CD4-positive, alpha-beta T cell treated with Interleukin-17A for 1 hour (primary cell): ENCODE measurements at regions not wholly inside any gene's neighbourhood (a gene's known extent, or its start where the extent isn't known, plus 50 kb on each side); places are given as distances from the start of the nearest gene placed in this dataset.

Experiments
- DNase-seq: peaks from one replicate; pipeline ENCODE4 v3.0.0-alpha.2; 2020

- no peak for DNase-seq
These were observed 50.8 kb upstream of the JAG1 start for GRCh38 chr20:10724449-10725173.

DNA sequence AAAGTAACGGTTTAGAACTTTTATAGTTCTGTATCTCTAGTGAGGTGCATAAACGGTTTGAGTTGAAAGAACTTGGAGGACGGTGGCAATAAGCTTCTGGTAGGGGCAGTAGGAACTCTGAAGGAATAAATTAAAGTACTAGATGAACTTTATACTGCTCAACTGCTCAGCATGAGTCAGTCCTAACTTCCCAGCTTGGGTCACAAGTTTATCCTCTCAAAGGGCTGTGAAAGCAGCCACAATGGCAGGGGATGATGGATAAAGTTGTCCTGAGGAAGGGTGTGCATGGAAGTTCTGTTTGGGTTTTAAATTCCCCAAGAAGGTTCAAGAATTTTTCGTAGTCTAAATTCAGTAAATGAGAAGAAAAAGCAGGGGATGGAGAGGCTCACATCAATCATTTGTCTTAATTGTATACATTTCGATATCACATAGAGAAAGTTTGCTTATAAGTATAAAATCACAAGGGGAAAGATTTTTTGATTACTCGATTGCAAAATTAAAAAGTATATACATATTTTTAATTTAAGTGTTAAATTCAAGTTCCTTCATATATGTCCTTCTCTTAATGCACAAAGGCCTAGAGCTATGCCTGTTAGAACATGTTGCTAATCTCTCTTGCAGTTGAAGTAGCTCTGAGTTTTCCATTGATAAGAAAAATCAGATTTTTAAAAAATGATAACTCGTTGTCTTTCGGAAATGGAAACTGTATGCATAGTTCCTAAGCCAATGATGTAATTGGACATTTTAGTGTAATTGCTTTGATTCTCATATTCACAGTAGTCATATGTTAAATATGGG lies 55.3 kb upstream of the JAG1 start:
- DNase-seq: no peak

- DNase-seq: no peak
These were observed 56.0 kb upstream of the JAG1 start for GRCh38 chr20:10729785-10730184.

DNA sequence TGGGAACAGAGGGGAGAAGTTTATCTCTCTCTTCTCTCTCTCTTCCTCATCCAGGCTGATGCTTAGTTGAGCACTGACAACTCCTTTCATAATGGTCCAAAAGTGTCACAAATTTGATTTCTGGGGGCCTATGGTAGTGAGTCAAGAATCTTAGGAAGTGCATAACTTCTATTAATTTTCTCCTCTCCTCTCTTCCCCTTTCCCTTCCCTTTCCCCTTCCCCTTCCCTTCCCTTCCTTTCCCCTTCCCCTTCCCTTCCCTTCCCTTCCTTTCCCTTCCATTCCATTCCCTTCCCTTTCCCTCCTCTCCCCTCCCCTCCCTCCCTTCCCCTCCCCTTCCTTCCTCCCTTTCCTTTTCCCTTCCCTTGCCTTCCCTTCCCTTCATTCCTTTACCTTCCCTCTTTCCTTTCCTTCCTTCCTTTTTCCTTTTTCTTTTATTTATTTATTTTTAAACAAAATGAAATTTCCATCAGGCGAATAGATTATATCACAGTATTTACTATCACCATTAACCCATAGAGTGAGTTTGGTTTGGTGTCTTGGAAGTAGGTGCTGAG lies 56.9 kb upstream of the JAG1 start:
- no peak for DNase-seq

DNA sequence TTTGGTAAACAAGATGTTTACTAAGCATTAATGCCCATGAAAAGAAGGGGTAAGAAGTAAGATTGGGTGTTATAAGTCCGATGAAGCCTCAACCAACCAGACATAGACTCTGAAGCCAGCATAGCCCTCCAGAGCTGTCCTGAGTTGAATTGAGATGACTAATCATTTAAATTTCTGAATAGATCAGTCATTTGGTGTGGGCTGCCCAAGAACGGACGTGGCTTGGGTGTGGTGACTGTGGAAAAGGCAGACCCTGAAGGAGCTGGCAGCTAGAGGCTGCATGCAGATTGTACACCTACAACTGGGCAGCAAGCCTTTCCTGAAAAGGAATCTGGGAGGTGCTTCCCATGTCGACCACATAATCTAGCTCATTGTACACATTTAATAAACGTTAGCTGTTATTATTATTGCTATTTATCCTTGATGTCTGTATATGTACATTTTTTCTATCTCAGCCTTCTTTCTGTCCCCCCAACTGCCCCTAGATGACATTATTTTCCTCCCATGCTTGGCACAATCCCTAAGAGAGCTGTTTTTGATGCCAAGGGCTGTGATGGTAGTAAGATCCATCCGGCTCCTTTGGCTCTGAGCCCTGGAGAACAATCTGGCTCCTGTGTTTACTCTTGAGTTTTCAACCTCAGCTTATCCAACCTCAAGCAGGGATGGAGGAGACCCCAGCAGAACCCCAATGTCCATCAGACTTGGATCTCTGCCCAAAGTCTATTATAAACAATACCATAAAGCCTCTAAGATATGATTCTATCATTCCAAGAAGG lies 57.6 kb upstream of the JAG1 start:
- no peak for DNase-seq

DNA sequence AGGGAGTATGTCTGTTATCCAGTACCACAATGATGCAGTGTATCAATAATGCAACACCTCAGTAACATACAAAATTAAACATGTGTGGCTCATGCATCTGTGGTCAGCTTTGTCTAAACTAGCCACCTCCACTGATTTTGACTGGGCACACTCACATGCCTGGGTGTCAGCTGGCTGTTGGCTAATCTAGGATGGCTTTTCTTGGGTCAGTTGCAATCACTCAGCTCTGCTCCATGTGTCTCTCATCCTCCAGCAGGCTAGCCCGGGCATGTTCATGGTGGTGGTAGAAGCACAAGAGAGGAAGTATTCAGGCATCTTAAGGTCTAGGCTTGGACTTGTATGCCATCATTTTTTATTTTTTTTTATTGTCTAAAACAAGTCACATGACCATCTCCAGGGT lies 59.3 kb upstream of the JAG1 start:
- DNase-seq: no peak

DNA sequence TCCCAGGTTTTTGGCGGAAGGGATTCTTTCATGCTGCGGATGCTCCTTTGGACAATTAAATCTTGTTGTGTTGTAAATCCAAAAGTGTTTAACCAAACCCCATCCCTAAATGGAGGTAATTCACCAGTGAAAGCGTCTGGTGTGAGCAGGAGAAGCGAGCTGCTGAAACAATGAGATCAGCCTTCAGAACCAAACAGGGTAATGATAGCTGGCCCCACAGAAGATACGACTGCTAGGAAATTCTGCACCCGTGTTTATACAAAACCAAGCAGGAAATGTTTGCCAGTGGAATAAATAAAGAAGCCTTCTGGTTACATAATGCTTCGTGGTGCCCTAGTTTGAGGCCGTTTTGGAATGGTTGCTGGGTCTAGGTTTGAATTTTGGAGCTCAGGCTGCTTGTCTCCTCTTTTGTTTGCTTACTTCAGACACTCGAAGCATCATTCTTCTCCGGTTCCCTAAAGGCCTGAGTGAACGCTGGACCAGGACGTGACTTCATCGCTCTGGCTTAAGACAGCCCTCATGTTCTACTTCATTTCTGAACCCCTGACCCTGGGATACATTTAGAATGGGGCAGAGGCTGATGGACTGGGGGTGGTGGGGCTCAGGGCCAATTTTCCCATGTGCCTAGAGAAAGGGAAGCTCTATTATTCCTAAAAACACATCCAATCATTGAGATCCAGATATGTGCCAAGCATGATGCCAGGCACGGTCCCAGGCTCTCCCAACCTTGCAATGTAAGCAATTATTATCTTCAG lies 61.6 kb upstream of the JAG1 start:
- no peak for DNase-seq

DNA sequence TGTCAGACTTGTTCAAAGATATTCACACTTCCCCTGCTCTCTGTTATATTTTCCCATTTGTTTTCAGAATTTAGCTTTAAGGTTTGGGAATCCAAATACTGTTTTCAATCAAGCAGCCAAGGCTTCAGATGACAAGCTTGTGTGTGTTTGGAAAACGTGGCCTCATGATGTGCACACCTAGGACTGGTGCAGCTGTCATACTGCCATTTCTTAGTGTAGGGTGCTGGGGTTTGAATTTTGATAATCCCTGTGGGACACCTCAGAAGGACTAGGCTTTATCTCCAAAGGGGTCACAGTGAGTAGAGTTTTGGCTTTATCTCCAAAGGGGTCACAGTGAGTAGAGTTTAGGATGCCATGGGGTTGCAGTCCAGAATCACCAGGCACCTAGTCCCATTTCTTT lies 65.3 kb upstream of the JAG1 start:
- DNase-seq: no peak

- no peak for DNase-seq
These were observed 65.8 kb upstream of the JAG1 start for GRCh38 chr20:10739566-10739965.

DNA sequence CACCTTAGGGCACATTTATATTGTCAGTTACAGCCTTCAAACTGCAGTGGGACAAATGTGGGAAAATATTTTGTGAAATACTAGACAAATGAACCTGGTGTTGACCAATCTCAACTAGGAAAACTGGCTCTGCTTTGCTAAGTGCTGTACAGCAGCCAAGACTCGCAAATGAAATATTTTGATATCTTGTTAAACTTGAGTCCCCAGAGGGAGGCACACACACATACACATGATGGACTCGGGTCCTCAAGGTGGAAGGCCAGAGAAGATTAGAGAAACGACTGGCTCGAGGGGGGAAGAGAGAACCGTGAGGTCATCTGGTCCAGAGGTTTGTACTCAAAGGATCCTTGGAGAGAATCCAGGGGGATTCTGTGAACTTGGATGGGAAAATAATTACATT lies 67.3 kb upstream of the JAG1 start:
- DNase-seq: no peak

DNA sequence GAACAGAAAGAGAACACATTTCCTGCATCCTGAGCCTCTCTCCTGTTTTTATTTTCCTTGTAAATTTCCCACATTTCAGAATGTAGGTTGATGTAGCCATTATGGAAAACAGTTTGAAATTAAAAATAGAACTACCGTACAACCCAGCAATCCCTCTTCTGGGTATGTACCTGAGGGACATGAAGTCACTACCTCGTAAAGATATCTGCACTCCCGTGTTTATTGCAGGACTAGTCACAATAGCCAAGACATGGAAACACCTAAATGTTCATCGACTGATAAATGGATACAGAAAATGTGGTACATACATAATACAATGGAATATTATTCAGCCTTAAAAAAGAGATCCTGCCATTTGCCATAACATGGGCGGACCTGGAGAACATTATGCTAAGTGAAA lies 72.0 kb upstream of the JAG1 start:
- DNase-seq: no peak

GRCh38 chr20:10747019-10747418 lies 73.2 kb upstream of the JAG1 start:
- no peak for DNase-seq

- no peak for DNase-seq
These were observed 75.3 kb upstream of the JAG1 start for GRCh38 chr20:10749084-10749483.

DNA sequence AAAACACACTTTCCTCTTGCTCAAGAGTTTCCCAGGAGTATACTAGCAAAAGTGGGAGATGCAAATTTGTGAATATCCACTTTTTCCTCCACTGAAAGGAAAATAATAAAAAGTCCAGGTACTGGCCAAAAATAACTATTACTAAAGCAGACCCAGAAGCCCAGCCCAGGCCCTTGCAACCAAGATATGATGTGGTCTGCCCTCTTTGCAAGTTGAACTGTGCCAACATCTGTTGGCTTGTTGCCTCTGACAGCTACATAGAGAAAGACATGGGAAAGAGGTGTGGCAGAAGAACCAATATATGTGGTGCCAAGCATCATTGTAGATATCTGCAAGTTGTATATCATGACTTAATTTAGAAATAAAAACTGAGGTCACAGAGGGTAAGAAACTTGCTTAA lies 78.4 kb upstream of the JAG1 start:
- no peak for DNase-seq

DNA sequence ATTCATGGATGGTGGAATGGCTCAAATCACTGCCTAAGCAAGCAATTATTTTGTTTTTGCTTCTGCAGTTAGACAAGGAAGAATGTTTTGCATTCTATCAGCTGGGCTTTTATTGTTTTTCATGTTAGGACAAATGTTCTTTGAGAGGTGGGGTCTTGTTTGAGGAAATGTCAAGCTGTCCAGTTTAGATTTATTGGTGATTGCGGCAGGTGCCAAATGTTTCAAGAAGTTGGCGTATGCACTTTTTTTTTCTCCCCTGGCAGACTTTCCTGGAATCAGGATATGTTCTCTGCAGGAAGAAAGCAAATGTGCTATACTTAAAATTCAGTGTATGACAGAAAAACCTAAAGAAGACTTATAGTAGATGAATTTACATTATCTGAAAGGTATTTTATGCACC lies 81.0 kb upstream of the JAG1 start:
- DNase-seq: no peak

DNA sequence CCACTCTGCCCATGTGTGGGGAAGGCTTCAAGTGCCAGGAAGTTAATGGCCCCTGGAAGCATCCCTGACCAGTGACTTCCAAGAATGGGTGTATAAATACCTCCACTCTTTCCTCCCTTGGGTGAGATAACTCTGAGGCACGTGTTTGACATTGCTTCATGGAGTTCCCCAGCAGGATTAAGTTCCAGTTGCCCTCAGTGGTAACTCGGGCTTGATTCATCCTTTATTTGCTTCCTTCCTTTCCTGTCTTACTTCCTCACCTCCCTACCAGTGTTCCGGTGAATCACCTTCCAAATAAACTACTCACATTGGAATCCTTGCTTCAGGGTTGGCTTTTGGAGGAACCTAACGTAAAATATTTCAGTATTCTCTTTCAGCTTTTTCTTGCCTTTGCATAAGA lies 84.6 kb upstream of the JAG1 start:
- DNase-seq: no peak

DNA sequence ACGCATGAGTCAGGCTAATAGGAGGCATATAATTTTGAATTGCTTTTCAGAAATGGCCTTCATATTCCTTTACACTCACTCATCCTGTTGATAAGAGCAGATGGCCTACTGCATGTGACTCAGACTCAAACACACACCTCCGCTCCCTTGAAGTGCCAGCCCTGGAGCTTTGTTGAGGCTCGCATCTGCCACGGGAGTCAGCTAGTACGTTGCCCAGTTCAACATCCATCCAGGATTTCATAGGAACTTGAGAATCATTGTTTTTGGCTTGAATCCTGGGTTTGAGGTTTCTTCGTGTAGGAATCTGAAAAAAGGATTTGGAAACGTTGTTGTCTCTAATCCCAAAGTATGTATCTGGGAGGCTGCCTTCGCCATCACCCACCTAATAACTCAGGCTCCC lies 87.4 kb upstream of the JAG1 start:
- no peak for DNase-seq

GRCh38 chr20:10761786-10762185 lies 88.0 kb upstream of the JAG1 start:
- no peak for DNase-seq

DNA sequence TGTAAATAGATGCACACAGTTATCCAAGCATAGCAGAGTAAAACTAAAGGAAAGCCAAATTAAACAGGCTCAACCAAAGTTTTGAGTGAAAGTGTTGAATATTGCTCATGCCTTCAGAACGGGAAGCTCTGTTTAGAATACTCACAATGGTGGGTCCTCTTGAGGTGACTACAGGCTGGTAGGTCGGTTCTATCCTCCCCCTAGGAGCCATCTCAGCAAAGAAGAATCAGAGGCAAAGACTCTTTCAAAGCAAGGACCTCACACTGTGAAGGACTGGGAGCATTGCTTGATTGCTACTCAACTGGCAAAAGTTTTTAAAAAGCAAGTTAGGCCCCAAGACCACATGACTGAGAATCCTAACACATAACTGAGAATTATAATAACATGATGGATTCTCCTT lies 88.4 kb upstream of the JAG1 start:
- DNase-seq: no peak

GRCh38 chr20:10763112-10763511 lies 89.3 kb upstream of the JAG1 start:
- DNase-seq: no peak

GRCh38 chr20:10769700-10770099 lies 95.9 kb upstream of the JAG1 start:
- no peak for DNase-seq

DNA sequence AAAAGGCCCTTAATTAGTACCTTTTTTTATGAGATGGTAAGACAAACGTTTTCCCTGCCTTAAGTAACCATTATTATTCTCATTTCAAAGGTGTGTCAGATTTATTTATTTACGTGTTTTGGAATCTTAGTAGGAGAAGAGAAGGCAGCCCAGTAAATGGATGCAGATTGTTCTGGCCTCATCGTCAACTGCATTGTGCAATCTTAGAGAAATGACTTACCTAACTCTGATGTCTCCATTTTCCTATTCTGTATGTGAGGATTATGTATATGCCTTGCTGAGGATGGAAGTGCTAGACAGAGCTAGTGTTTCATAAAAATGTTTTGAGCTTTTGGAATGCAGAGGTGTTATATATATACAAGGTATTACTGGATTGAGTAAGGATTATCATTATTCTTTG lies 97.0 kb upstream of the JAG1 start:
- DNase-seq: no peak
